H9 (cell line): ENCODE measurements at regions not wholly inside any gene's neighbourhood (a gene's known extent, or its start where the extent isn't known, plus 50 kb on each side); places are given as distances from the start of the nearest gene placed in this dataset.

Source experiments
- DNase-seq: peaks from one replicate; pipeline ENCODE4 v3.0.0-alpha.2; 2017
- H2AFZ ChIP-seq: one replicate; pipeline ENCODE4 v1.6.1; 2013; ENCODE audit warnings: mild to moderate bottlenecking, low read length, control low read depth, moderate library complexity
- H2AK5ac ChIP-seq: 2 replicates; pipeline ENCODE4 v1.6.1; 2013; ENCODE audit warnings: low read length, control low read depth, mixed read lengths; ENCODE audit not compliant: insufficient read length
- H2BK120ac ChIP-seq: one replicate; pipeline ENCODE4 v1.6.1; 2013; ENCODE audit warnings: low read depth, mild to moderate bottlenecking, low read length, control low read depth, inconsistent platforms; ENCODE audit not compliant: poor library complexity, severe bottlenecking
- H2BK12ac ChIP-seq: 2 replicates; pipeline ENCODE4 v1.6.1; 2013; ENCODE audit warnings: low read length, control low read depth, mixed read lengths, low read depth; ENCODE audit not compliant: insufficient read length
- H2BK15ac ChIP-seq: 2 replicates; pipeline ENCODE4 v1.6.1; 2013; ENCODE audit warnings: low read depth, low read length, control low read depth
- H2BK20ac ChIP-seq: one replicate; pipeline ENCODE4 v1.6.1; 2013; ENCODE audit warnings: low read depth, mild to moderate bottlenecking, low read length, control low read depth, inconsistent platforms; ENCODE audit not compliant: poor library complexity, severe bottlenecking
- H2BK5ac ChIP-seq: 2 replicates; pipeline ENCODE4 v1.6.1; 2013; ENCODE audit warnings: low read length, control low read depth, mixed read lengths; ENCODE audit not compliant: insufficient read length
- H3K14ac ChIP-seq: 2 replicates; pipeline ENCODE4 v1.6.1; 2013; ENCODE audit warnings: low read length, control low read depth; ENCODE audit not compliant: insufficient read depth
- H3K18ac ChIP-seq: 2 replicates; pipeline ENCODE4 v1.6.1; 2013; ENCODE audit warnings: low read depth, mild to moderate bottlenecking, mixed read lengths, low read length, control low read depth; ENCODE audit not compliant: insufficient read length
- H3K23ac ChIP-seq: 2 replicates; pipeline ENCODE4 v1.6.1; 2013; ENCODE audit warnings: low read length, control low read depth, mixed read lengths, low read depth; ENCODE audit not compliant: insufficient read length
- H3K23me2 ChIP-seq: 2 replicates; pipeline ENCODE4 v1.6.1; 2013; ENCODE audit warnings: low read depth, mild to moderate bottlenecking, mixed read lengths, low read length, control low read depth; ENCODE audit not compliant: insufficient read length, poor library complexity, severe bottlenecking
- H3K27ac ChIP-seq: 2 replicates; pipeline ENCODE4 v1.5.1; 2013; ENCODE audit warnings: low read length, control low read depth, mixed read lengths, low read depth; ENCODE audit not compliant: insufficient read length
- H3K27me3 ChIP-seq: 2 replicates; pipeline ENCODE4 v1.6.1; 2013; ENCODE audit warnings: low read length, control low read depth, inconsistent platforms; ENCODE audit not compliant: insufficient read depth
- H3K4ac ChIP-seq: 2 replicates; pipeline ENCODE4 v1.6.1; 2013; ENCODE audit warnings: low read depth, mild to moderate bottlenecking, control low read depth, inconsistent platforms, low read length, moderate library complexity
- H3K4me1 ChIP-seq: 2 replicates; pipeline ENCODE4 v1.6.1; 2013; ENCODE audit warnings: low read length, control low read depth, inconsistent platforms; ENCODE audit not compliant: insufficient read depth
- H3K4me2 ChIP-seq: 2 replicates; pipeline ENCODE4 v1.6.1; 2013; ENCODE audit warnings: low read length, control low read depth, mixed read lengths; ENCODE audit not compliant: insufficient read length, insufficient read depth
- H3K56ac ChIP-seq: 2 replicates; pipeline ENCODE4 v1.6.1; 2013; ENCODE audit warnings: low read depth, mild to moderate bottlenecking, mixed read lengths, low read length, control low read depth; ENCODE audit not compliant: insufficient read length
- H3K79me1 ChIP-seq: 2 replicates; pipeline ENCODE4 v1.6.1; 2013; ENCODE audit warnings: low read depth, mild to moderate bottlenecking, moderate library complexity, low read length, control low read depth, inconsistent platforms; ENCODE audit not compliant: insufficient read depth, poor library complexity, severe bottlenecking
- H3K79me2 ChIP-seq: 2 replicates; pipeline ENCODE4 v1.6.1; 2013; ENCODE audit warnings: low read length, control low read depth, inconsistent platforms; ENCODE audit not compliant: insufficient read depth
- H3K9ac ChIP-seq: 2 replicates; pipeline ENCODE4 v1.6.1; 2013; ENCODE audit warnings: low read length, control low read depth, mixed read lengths; ENCODE audit not compliant: insufficient read length; ENCODE audit errors: extremely low read depth
- H3K9me3 ChIP-seq: one replicate; pipeline ENCODE4 v1.6.1; 2013; ENCODE audit warnings: low read depth, low read length, inconsistent platforms; ENCODE audit not compliant: control insufficient read depth
- H3T11ph ChIP-seq: one replicate; pipeline ENCODE4 v1.6.1; 2013; ENCODE audit warnings: mild to moderate bottlenecking, low read length, control low read depth, inconsistent platforms
- H4K20me1 ChIP-seq: one replicate; pipeline ENCODE4 v1.6.1; 2013; ENCODE audit not compliant: control insufficient read depth, insufficient read length, insufficient read depth
- H4K5ac ChIP-seq: 2 replicates; pipeline ENCODE4 v1.6.1; 2013; ENCODE audit warnings: low read depth, mild to moderate bottlenecking, mixed read lengths, low read length, control low read depth; ENCODE audit not compliant: insufficient read length
- H4K8ac ChIP-seq: replicated peaks from 2 replicates; pipeline ENCODE4 v1.6.1; 2013; ENCODE audit warnings: low read length, control low read depth, mixed read lengths, low read depth; ENCODE audit not compliant: insufficient read length
- H4K91ac ChIP-seq: 2 replicates; pipeline ENCODE4 v1.6.1; 2013; ENCODE audit warnings: low read depth, mild to moderate bottlenecking, moderate library complexity, mixed read lengths, low read length, control low read depth; ENCODE audit not compliant: insufficient read length
- H3K27ac Mint-ChIP-seq, 3 experiments: 2 replicates in 2 of 3; 3 replicates in 1 of 3; pipeline ENCODE4 v1.8.0; 2020 to 2021; ENCODE audit warnings: mixed read lengths in 3 of 3, mild to moderate bottlenecking in 1 of 3, moderate library complexity in 1 of 3
- H3K27me3 Mint-ChIP-seq: 2 replicates; pipeline ENCODE4 v1.8.0; 2021; ENCODE audit warnings: low read depth, mild to moderate bottlenecking, moderate library complexity, mixed read lengths
- H3K36me3 Mint-ChIP-seq, 3 experiments: 2 replicates in 2 of 3; 3 replicates in 1 of 3; pipeline ENCODE4 v1.8.0; 2020 to 2021; ENCODE audit warnings: low read depth in 3 of 3, mixed read lengths in 3 of 3; ENCODE audit not compliant: insufficient read depth in 1 of 3
- H3K4me1 Mint-ChIP-seq, 2 experiments: 2 replicates each; pipeline ENCODE4 v1.8.0; 2020; ENCODE audit warnings: mixed read lengths in 2 of 2
- H3K4me3 Mint-ChIP-seq, 2 experiments: 2 replicates in 1 of 2; 3 replicates in 1 of 2; pipeline ENCODE4 v1.8.0; 2020 to 2021; ENCODE audit warnings: mild to moderate bottlenecking in 2 of 2, mixed read lengths in 2 of 2, moderate library complexity in 1 of 2
- H3K9me3 Mint-ChIP-seq, 2 experiments: 2 replicates in 1 of 2; 3 replicates in 1 of 2; pipeline ENCODE4 v1.8.0; 2020; ENCODE audit warnings: mild to moderate bottlenecking in 2 of 2, mixed read lengths in 2 of 2, moderate library complexity in 1 of 2
- WGBS: extraction: QIAGEN DNeasy Blood & Tissue Kit; methylation state at CpG from one replicate; pipeline ENCODE4 v1.1.7; 2013; ENCODE audit warnings: missing lambda C conversion rate, low lambda C conversion rate, mixed read lengths; ENCODE audit not compliant: insufficient read length; ENCODE audit errors: extremely low coverage; 5-methylcytosine and 5-hydroxymethylcytosine counted together
- TF ChIP-seq, protein P1 (sequence below): fragments of 200-600 bp; sonication (generic); conservative IDR thresholded peaks from 3 replicates; pipeline ENCODE4 v1.8.0; 2021; ENCODE audit warnings: antibody characterized with exemption, mild to moderate bottlenecking

DNA sequence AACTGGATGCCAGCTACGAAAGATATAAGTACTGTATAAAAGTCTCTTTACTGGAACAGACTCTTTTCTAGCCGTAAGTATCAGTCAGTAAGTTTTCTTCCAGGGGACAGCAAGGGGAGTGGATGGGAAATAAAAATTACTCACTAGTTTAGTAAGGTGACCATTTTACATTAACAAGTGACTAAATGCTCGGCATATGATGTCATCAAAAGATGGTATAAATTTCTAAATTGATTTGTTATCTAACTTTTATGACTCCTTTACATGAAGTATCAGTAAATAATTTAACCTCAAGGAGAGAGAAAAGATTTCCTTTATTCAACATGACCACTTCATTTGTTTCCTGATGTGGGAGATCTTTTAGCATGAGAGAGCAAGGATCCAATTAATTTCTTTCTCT is 859.0 kb upstream of the LRRTM1 start:
- Histone ChIP-seq H2AFZ (no peak overlapping the region), H3K27me3 (no peaks in the 10 kb centered on the region), H3K18ac (no peak overlapping the region), H3K4me1 (no peaks in the 10 kb centered on the region), H3K14ac (no peak overlapping the region), H3K79me2 (no peaks in the 10 kb centered on the region), H3K9me3 (no peaks in the 10 kb centered on the region), H3K79me1 (no peaks in the 10 kb centered on the region), H4K5ac (no peak overlapping the region), H3K23me2 (no peaks in the 10 kb centered on the region), H2BK15ac (no peak overlapping the region), H2AK5ac (no peak overlapping the region), H3K4ac (no peak overlapping the region), H2BK120ac (no peak overlapping the region), H4K20me1 (no peaks in the 10 kb centered on the region), H3K56ac (no peak overlapping the region), H3K9ac (no peak overlapping the region), H2BK12ac (no peak overlapping the region), H3K27ac (no peak overlapping the region), H3K23ac (no peak overlapping the region), H2BK20ac (no peak overlapping the region), H3T11ph (no peak overlapping the region), H2BK5ac (no peak overlapping the region), H4K8ac (no peak overlapping the region), H3K4me2 (no peak overlapping the region), H4K91ac (no peak overlapping the region)
- TF ChIP-seq, protein P1, sequence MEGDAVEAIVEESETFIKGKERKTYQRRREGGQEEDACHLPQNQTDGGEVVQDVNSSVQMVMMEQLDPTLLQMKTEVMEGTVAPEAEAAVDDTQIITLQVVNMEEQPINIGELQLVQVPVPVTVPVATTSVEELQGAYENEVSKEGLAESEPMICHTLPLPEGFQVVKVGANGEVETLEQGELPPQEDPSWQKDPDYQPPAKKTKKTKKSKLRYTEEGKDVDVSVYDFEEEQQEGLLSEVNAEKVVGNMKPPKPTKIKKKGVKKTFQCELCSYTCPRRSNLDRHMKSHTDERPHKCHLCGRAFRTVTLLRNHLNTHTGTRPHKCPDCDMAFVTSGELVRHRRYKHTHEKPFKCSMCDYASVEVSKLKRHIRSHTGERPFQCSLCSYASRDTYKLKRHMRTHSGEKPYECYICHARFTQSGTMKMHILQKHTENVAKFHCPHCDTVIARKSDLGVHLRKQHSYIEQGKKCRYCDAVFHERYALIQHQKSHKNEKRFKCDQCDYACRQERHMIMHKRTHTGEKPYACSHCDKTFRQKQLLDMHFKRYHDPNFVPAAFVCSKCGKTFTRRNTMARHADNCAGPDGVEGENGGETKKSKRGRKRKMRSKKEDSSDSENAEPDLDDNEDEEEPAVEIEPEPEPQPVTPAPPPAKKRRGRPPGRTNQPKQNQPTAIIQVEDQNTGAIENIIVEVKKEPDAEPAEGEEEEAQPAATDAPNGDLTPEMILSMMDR: no peak
- no peaks in the 10 kb centered on the region for H3K27me3 Mint-ChIP-seq
- no peaks in the 10 kb centered on the region for H3K36me3 Mint-ChIP-seq
- DNase-seq: no peak
- H3K27ac Mint-ChIP-seq: no peak overlapping the region
- H3K4me3 Mint-ChIP-seq: no peak overlapping the region
- H3K4me1 Mint-ChIP-seq: no peaks in the 10 kb centered on the region
- no CpG with 5 or more reads among the region's 3 CpGs for WGBS
- no peaks in the 10 kb centered on the region for H3K9me3 Mint-ChIP-seq
